ENCODE measurements at regions not wholly inside any gene's neighbourhood (a gene's known extent, or its start where the extent isn't known, plus 50 kb on each side); places are given as distances from the start of the nearest gene placed in this dataset.

GRCh38 chr11:26847459-26847858, 125.6 kb upstream of the SLC5A12 start:
- H3K79me2 ChIP-seq (ENCODE audit: insufficient read depth, low read length), result no peaks in the 10 kb centered on the region
- H3K18ac ChIP-seq (ENCODE audit: insufficient read length, low read depth, low read length), result no peak overlapping the region
- H3K23me2 ChIP-seq (ENCODE audit: insufficient read length, low read depth, low read length, poor library complexity, severe bottlenecking), result no peaks in the 10 kb centered on the region
- no peak overlapping the region for H2BK12ac ChIP-seq (ENCODE audit: insufficient read length, low read depth, low read length)
- H3K27me3 ChIP-seq (ENCODE audit: insufficient read depth, low read length), result no peaks in the 10 kb centered on the region
- no peaks in the 10 kb centered on the region for H3K9me3 Mint-ChIP-seq
- no peak overlapping the region for H2BK5ac ChIP-seq (ENCODE audit: insufficient read length, low read length)
- H3K4me1 Mint-ChIP-seq, result peaks cover 18 to 19% of the 10 kb centered on the region in 2 experiments
- no peak overlapping the region for H3K4me3 Mint-ChIP-seq
- no peaks in the 10 kb centered on the region for H3K27me3 Mint-ChIP-seq (ENCODE audit: low read depth)
- no peak overlapping the region for H3K4me2 ChIP-seq (ENCODE audit: insufficient read depth, insufficient read length, low read length)
- peaks cover 2% of the 10 kb centered on the region; the same call in 1 of the 2 replicates for H3K4me1 ChIP-seq (ENCODE audit: insufficient read depth, low read length)
- H2BK120ac ChIP-seq (ENCODE audit: low read depth, low read length, poor library complexity, severe bottlenecking), result no peak overlapping the region
- no peaks in the 10 kb centered on the region for H3K9me3 ChIP-seq (ENCODE audit: control insufficient read depth, low read depth, low read length)
- H3K23ac ChIP-seq (ENCODE audit: insufficient read length, low read depth, low read length), result no peak overlapping the region
- H3K79me1 ChIP-seq (ENCODE audit: insufficient read depth, low read depth, low read length, poor library complexity, severe bottlenecking), result no peaks in the 10 kb centered on the region
- no peak overlapping the region for H2BK20ac ChIP-seq (ENCODE audit: low read depth, low read length, poor library complexity, severe bottlenecking)
- H3K36me3 Mint-ChIP-seq (ENCODE audit: insufficient read depth in 1 of 3, low read depth in 3 of 3), result no peaks in the 10 kb centered on the region
- no peak overlapping the region for H4K91ac ChIP-seq (ENCODE audit: insufficient read length, low read depth, low read length)
- H4K8ac ChIP-seq (replicated peaks; ENCODE audit: insufficient read length, low read depth, low read length), result no peak overlapping the region
- H3K27ac Mint-ChIP-seq, result peak overlapping the region in 1 of 3 experiments; percentile 41; a peak in 1 of 7 replicates
- no peak overlapping the region for H2AFZ ChIP-seq (ENCODE audit: low read length)
- H3K14ac ChIP-seq (ENCODE audit: insufficient read depth, low read length), result no peak overlapping the region
- H3K9ac ChIP-seq (ENCODE audit: extremely low read depth, insufficient read length, low read length), result no peak overlapping the region
- H3K4ac ChIP-seq (ENCODE audit: low read depth, low read length), result no peak overlapping the region
- no peak overlapping the region for H4K5ac ChIP-seq (ENCODE audit: insufficient read length, low read depth, low read length)
- H2BK15ac ChIP-seq (ENCODE audit: low read depth, low read length), result no peak overlapping the region
- no peak overlapping the region for H3K56ac ChIP-seq (ENCODE audit: insufficient read length, low read depth, low read length)
- H3K27ac ChIP-seq (ENCODE audit: insufficient read length, low read depth, low read length), result no peak overlapping the region
- no CpG with 5 or more reads among the region's 3 CpGs for WGBS (ENCODE audit: extremely low coverage, insufficient read length, low lambda C conversion rate)
- DNase-seq, result no peak
- H3T11ph ChIP-seq (ENCODE audit: low read length), result no peak overlapping the region
- no peaks in the 10 kb centered on the region for H4K20me1 ChIP-seq (ENCODE audit: control insufficient read depth, insufficient read depth, insufficient read length)
- TF ChIP-seq, protein P1, sequence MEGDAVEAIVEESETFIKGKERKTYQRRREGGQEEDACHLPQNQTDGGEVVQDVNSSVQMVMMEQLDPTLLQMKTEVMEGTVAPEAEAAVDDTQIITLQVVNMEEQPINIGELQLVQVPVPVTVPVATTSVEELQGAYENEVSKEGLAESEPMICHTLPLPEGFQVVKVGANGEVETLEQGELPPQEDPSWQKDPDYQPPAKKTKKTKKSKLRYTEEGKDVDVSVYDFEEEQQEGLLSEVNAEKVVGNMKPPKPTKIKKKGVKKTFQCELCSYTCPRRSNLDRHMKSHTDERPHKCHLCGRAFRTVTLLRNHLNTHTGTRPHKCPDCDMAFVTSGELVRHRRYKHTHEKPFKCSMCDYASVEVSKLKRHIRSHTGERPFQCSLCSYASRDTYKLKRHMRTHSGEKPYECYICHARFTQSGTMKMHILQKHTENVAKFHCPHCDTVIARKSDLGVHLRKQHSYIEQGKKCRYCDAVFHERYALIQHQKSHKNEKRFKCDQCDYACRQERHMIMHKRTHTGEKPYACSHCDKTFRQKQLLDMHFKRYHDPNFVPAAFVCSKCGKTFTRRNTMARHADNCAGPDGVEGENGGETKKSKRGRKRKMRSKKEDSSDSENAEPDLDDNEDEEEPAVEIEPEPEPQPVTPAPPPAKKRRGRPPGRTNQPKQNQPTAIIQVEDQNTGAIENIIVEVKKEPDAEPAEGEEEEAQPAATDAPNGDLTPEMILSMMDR (conservative IDR thresholded peaks at IDR 0.05), result no peak
- no peak overlapping the region for H2AK5ac ChIP-seq (ENCODE audit: insufficient read length, low read length)
